Endothelial cell of umbilical vein (primary cell): ENCODE measurements at regions not wholly inside any gene's neighbourhood (a gene's known extent, or its start where the extent isn't known, plus 50 kb on each side); places are given as distances from the start of the nearest gene placed in this dataset.

Experiments
- BruUV-seq: library from RNA; stranded (reverse); fragments of 400-500 nt; replicated peaks from 2 replicates; lab custom pipeline; 2021; lab: Mats Ljungman, UMichigan
- CTCF ChIA-PET: fragments of 300-600, 350-600 bp; sonication (Branson Sonifier 250); formaldehyde crosslinking; loops from one replicate; lab custom pipeline; 2021; ENCODE audit warnings: antibody characterized with exemption, inconsistent platforms; lab: Charles Lee
- POLR2A ChIA-PET: fragments of 300-600, 350-600 bp; sonication (Branson Sonifier 250); formaldehyde crosslinking; loops from one replicate; lab custom pipeline; 2021; ENCODE audit warnings: antibody characterized with exemption, inconsistent platforms; lab: Charles Lee
- DNase-seq: peaks from one replicate; pipeline ENCODE4 v3.0.0-alpha.2; 2011; ENCODE audit warnings: low read depth, low spot score
- FAIRE-seq: peaks from 2 replicates; lab custom pipeline; 2011; peaks lifted over from hg19 to GRCh38; lab: Jason Lieb, UNC
- H2AFZ ChIP-seq: 2 replicates; pipeline ENCODE4 v1.6.0; 2012; ENCODE audit warnings: low read depth, low read length, control low read depth, inconsistent platforms
- H3K27ac ChIP-seq: 2 replicates; pipeline ENCODE4 v1.5.1; 2011; ENCODE audit warnings: low read depth, mild to moderate bottlenecking, control low read depth, low read length, moderate library complexity; ENCODE audit not compliant: insufficient read depth
- H3K27me3 ChIP-seq, 2 experiments: 2 replicates each; pipeline versions ENCODE4 v1.6.0 to v1.6.1; 2011; ENCODE audit warnings: low read length in 2 of 2, mixed read lengths in 1 of 2; ENCODE audit not compliant: control insufficient read depth in 2 of 2, insufficient read depth in 2 of 2
- H3K36me3 ChIP-seq, 2 experiments: 2 replicates in 1 of 2; 3 replicates in 1 of 2; pipeline ENCODE4 v1.5.1; 2011; ENCODE audit warnings: low read length in 2 of 2, mild to moderate bottlenecking in 1 of 2, moderate library complexity in 1 of 2; ENCODE audit not compliant: control insufficient read depth in 2 of 2, insufficient read depth in 2 of 2; ENCODE audit errors: extremely low read depth in 1 of 2
- H3K4me1 ChIP-seq: 3 replicates; pipeline ENCODE4 v1.5.1; 2011; ENCODE audit warnings: mild to moderate bottlenecking, low read length; ENCODE audit not compliant: control insufficient read depth, insufficient read depth; ENCODE audit errors: extremely low read depth
- H3K4me2 ChIP-seq: 2 replicates; pipeline ENCODE4 v1.6.1; 2011; ENCODE audit warnings: low read length, control low read depth, mixed read lengths; ENCODE audit not compliant: insufficient read depth
- H3K4me3 ChIP-seq, 3 experiments: fragments of 200-600 bp in 1 of 3; sonication (generic), shearing (Covaris generic) in 1 of 3; replicated peaks in 1 of 3; 2 replicates each; pipeline ENCODE4 v1.5.1; 2011 to 2016; ENCODE audit warnings: control low read depth in 3 of 3, low read length in 3 of 3, mild to moderate bottlenecking in 2 of 3, inconsistent platforms in 1 of 3, low read depth in 1 of 3, moderate library complexity in 1 of 3; ENCODE audit not compliant: insufficient read depth in 1 of 3
- H3K79me2 ChIP-seq: 2 replicates; pipeline ENCODE4 v1.6.0; 2012; ENCODE audit warnings: low read length, inconsistent platforms; ENCODE audit not compliant: control insufficient read depth, insufficient read depth
- H3K9ac ChIP-seq: replicated peaks from 2 replicates; pipeline ENCODE3; 2011; ENCODE audit warnings: low read length, control low read depth; ENCODE audit not compliant: insufficient read depth; ENCODE audit errors: extremely low read depth
- H3K9me1 ChIP-seq: replicated peaks from 3 replicates; pipeline ENCODE4 v1.6.0; 2011; ENCODE audit warnings: mild to moderate bottlenecking, low read length; ENCODE audit not compliant: control insufficient read depth, insufficient read depth; ENCODE audit errors: extremely low read depth
- H3K9me3 ChIP-seq: replicated peaks from 2 replicates; pipeline ENCODE4 v1.5.1; 2012; ENCODE audit warnings: low read length, inconsistent platforms; ENCODE audit not compliant: control insufficient read depth, insufficient read depth
- H4K20me1 ChIP-seq: replicated peaks from 2 replicates; pipeline ENCODE3; 2011; ENCODE audit warnings: mild to moderate bottlenecking, low read length; ENCODE audit not compliant: control insufficient read depth, insufficient read depth; ENCODE audit errors: extremely low read depth
- CTCF ChIP-seq, 2 donors: IDR thresholded peaks; 1 replicate in 1 of 2; 2 replicates in 1 of 2; pipeline ENCODE4 v1.5.1; 2011; ENCODE audit warnings: low read length in 2 of 2, mild to moderate bottlenecking in 2 of 2, moderate library complexity in 2 of 2, control low read depth in 1 of 2, inconsistent platforms in 1 of 2, low read depth in 1 of 2; ENCODE audit not compliant: insufficient read depth in 1 of 2; ENCODE audit errors: extremely low read depth in 1 of 2
- EZH2 ChIP-seq: IDR thresholded peaks from 2 replicates; pipeline ENCODE4 v1.6.1; 2012; ENCODE audit warnings: borderline replicate concordance, low read depth, mild to moderate bottlenecking, moderate library complexity, low read length, inconsistent platforms; ENCODE audit not compliant: severe bottlenecking
- FOS ChIP-seq: IDR thresholded peaks from 2 replicates; pipeline ENCODE4 v1.6.1; 2011; ENCODE audit warnings: mild to moderate bottlenecking, low read length, moderate library complexity, borderline replicate concordance; ENCODE audit not compliant: insufficient read depth
- GATA2 ChIP-seq: IDR thresholded peaks from 2 replicates; pipeline ENCODE4 v1.7.0; 2011; ENCODE audit warnings: low read depth, mild to moderate bottlenecking, moderate library complexity, mixed read lengths, low read length; ENCODE audit not compliant: insufficient read length, insufficient read depth
- JUN ChIP-seq: IDR thresholded peaks from 2 replicates; pipeline ENCODE4 v1.6.1; 2011; ENCODE audit warnings: borderline replicate concordance, low read depth; ENCODE audit not compliant: insufficient read length, insufficient read depth
- MYC ChIP-seq: IDR thresholded peaks from one replicate; pipeline ENCODE4 v1.6.1; 2011; ENCODE audit warnings: mild to moderate bottlenecking, low read depth, low read length
- POLR2A ChIP-seq: IDR thresholded peaks from 2 replicates; pipeline ENCODE4 v1.6.1; 2012; ENCODE audit warnings: low read depth, mild to moderate bottlenecking, control low read depth, low read length
- POLR2AphosphoS5 ChIP-seq: IDR thresholded peaks from 2 replicates; pipeline ENCODE4 v1.6.1; 2012; ENCODE audit warnings: low read depth, mild to moderate bottlenecking, control low read depth, low read length, moderate library complexity; ENCODE audit not compliant: insufficient read depth
- dilution Hi-C: fragments of 300-500 bp; cut with MboI; formaldehyde crosslinking; loops from one replicate; pipeline ENCODE4 v1.15.0; 2019; ENCODE audit warnings: low sequenced_read_pairs; ENCODE audit not compliant: extremely low pct_ligation_motif_present
- intact Hi-C: fragments of 100-400 bp; cut with micrococcal nuclease; formaldehyde crosslinking; loops from one replicate; pipeline ENCODE4 v1.10.0; 2022
- TF ChIP-seq, protein P1 (sequence below): IDR thresholded peaks from 2 replicates; pipeline ENCODE4 v1.6.1; 2011; ENCODE audit not compliant: insufficient read depth, insufficient read length

DNA sequence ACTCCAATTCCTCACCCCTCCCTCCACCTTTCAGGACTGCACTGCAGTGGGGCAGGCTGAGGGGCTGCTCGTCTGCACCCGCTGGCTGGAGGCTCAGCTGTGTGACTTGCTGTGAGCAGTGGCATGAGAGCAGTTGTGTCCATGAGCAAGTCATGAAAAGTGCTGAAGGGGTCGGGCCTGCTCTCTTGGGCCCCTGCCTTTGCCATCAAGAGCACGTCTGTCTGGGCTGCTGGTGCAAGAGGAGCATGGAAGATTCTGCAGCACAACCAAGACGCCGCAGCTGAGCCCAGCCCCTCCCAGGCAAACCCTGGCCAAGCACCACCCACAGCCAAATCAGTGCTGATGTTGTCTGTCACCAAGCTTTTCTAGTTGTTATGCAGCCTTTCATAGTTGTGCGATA, 284.3 kb downstream of the TCERG1L start:
- Histone ChIP-seq H3K36me3 (no peaks in the 10 kb centered on the region), H3K27me3 (no peaks in the 10 kb centered on the region), H3K9me1 (no peaks in the 10 kb centered on the region), H3K4me2 (no peak overlapping the region), H4K20me1 (no peaks in the 10 kb centered on the region), H3K4me1 (no peaks in the 10 kb centered on the region), H3K9me3 (peaks cover 12% of the 10 kb centered on the region), H3K27ac (no peak overlapping the region), H3K9ac (no peak overlapping the region), H3K4me3 (no peak overlapping the region), H3K79me2 (no peaks in the 10 kb centered on the region), H2AFZ (no peak overlapping the region)
- dilution Hi-C loops (no loop called here), intact Hi-C loops (no loop called here)
- ChIA-PET CTCF (no interaction called here), POLR2A (no interaction called here)
- no TSS peak for BruUV-seq
- DNase-seq (no peak), FAIRE-seq (no peak)
- TF ChIP-seq POLR2A = no peak
- no peak for TF ChIP-seq FOS
- no peak for TF ChIP-seq POLR2AphosphoS5
- TF ChIP-seq GATA2 = no peak
- TF ChIP-seq EZH2 = no peak
- TF ChIP-seq MYC = no peak
- TF ChIP-seq, protein P1, sequence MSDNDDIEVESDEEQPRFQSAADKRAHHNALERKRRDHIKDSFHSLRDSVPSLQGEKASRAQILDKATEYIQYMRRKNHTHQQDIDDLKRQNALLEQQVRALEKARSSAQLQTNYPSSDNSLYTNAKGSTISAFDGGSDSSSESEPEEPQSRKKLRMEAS = no peak
- TF ChIP-seq JUN = no peak
- TF ChIP-seq CTCF (IDR thresholded peaks at IDR 0.05; ENCODE audit: extremely low read depth in 1 of 2, insufficient read depth in 1 of 2, low read depth in 1 of 2, low read length in 2 of 2) = no peak
